Right atrium auricular region (tissue), 2 donors: ENCODE measurements at regions not wholly inside any gene's neighbourhood (a gene's known extent, or its start where the extent isn't known, plus 50 kb on each side); places are given as distances from the start of the nearest gene placed in this dataset.

ENCODE experiments used
- DNase-seq: peaks from one replicate; pipeline ENCODE4 v3.0.0-alpha.2; 2019; ENCODE audit warnings: low spot score
- H3K27ac ChIP-seq, 2 donors: fragments of 200-600 bp; sonication (generic); 1 replicate in 1 of 2; 2 replicates in 1 of 2; pipeline ENCODE4 v1.5.1; 2016 to 2019
- H3K27me3 ChIP-seq, 2 donors: fragments of 200-600 bp; sonication (generic); one replicate each; pipeline versions ENCODE4 v1.5.1 to v1.6.0; 2017 to 2019
- H3K36me3 ChIP-seq: fragments of 200-600 bp; sonication (generic); one replicate; pipeline ENCODE4 v1.5.1; 2016
- H3K4me1 ChIP-seq, 2 donors: fragments of 200-600 bp; sonication (generic); one replicate each; pipeline versions ENCODE4 v1.5.1 to v1.6.0; 2017 to 2019
- H3K4me3 ChIP-seq, 2 donors: fragments of 200-600 bp; sonication (generic); 1 replicate in 1 of 2; 2 replicates in 1 of 2; pipeline ENCODE4 v1.5.1; 2017 to 2019; ENCODE audit warnings: mild to moderate bottlenecking in 1 of 2, moderate library complexity in 1 of 2
- H3K9me3 ChIP-seq, 2 donors: fragments of 200-600 bp; sonication (generic); one replicate each; pipeline ENCODE4 v1.5.1; 2019
- TF ChIP-seq, protein P1 (sequence below), 2 donors: fragments of 200-600 bp; sonication (generic); IDR thresholded peaks; one replicate each; pipeline ENCODE4 v1.5.1; 2019; ENCODE audit warnings: antibody characterized with exemption in 2 of 2

DNA sequence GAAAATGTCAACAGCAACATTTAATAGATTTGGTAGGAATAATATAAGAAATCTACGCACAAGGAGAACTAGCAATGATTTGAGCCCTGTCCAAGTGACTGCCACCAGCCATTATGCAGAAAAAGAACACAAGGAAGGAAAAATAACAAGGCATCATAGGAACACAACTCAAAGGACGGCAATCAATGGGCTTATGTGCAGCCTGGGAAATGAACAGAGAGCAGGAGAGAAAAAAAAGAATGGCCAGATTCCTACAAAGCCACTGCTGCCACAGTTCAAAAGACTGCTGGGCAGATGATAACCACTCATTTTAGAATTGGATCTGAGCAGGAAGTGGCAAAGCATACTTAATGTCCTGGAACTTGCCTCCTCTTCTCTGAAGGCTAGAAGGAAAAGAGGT, 274.3 kb upstream of the CAMK1G start:
- DNase-seq: no peak
- Histone ChIP-seq H3K9me3 (no peaks in the 10 kb centered on the region), H3K27ac (no peak overlapping the region), H3K36me3 (no peaks in the 10 kb centered on the region), H3K27me3 (no peaks in the 10 kb centered on the region), H3K4me1 (no peaks in the 10 kb centered on the region), H3K4me3 (no peak overlapping the region)
- TF ChIP-seq, protein P1, sequence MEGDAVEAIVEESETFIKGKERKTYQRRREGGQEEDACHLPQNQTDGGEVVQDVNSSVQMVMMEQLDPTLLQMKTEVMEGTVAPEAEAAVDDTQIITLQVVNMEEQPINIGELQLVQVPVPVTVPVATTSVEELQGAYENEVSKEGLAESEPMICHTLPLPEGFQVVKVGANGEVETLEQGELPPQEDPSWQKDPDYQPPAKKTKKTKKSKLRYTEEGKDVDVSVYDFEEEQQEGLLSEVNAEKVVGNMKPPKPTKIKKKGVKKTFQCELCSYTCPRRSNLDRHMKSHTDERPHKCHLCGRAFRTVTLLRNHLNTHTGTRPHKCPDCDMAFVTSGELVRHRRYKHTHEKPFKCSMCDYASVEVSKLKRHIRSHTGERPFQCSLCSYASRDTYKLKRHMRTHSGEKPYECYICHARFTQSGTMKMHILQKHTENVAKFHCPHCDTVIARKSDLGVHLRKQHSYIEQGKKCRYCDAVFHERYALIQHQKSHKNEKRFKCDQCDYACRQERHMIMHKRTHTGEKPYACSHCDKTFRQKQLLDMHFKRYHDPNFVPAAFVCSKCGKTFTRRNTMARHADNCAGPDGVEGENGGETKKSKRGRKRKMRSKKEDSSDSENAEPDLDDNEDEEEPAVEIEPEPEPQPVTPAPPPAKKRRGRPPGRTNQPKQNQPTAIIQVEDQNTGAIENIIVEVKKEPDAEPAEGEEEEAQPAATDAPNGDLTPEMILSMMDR (IDR thresholded peaks at IDR 0.05): no peak

GRCh38 chr1:209311770-209312169, 271.7 kb upstream of the CAMK1G start:
- no peak overlapping the region for H3K4me3 ChIP-seq
- no peak overlapping the region for H3K27ac ChIP-seq
- H3K27me3 ChIP-seq: no peaks in the 10 kb centered on the region
- H3K9me3 ChIP-seq: no peaks in the 10 kb centered on the region
- DNase-seq: no peak
- no peaks in the 10 kb centered on the region for H3K4me1 ChIP-seq
- no peaks in the 10 kb centered on the region for H3K36me3 ChIP-seq
- TF ChIP-seq, protein P1 (IDR thresholded peaks at IDR 0.05): no peak

- Histone ChIP-seq H3K4me1 (no peaks in the 10 kb centered on the region), H3K4me3 (no peak overlapping the region), H3K9me3 (no peaks in the 10 kb centered on the region), H3K36me3 (no peaks in the 10 kb centered on the region), H3K27me3 (no peaks in the 10 kb centered on the region), H3K27ac (no peak overlapping the region)
- DNase-seq: no peak
- TF ChIP-seq, protein P1 (IDR thresholded peaks at IDR 0.05): no peak
These were observed 266.6 kb upstream of the CAMK1G start for GRCh38 chr1:209316929-209317328.

DNA sequence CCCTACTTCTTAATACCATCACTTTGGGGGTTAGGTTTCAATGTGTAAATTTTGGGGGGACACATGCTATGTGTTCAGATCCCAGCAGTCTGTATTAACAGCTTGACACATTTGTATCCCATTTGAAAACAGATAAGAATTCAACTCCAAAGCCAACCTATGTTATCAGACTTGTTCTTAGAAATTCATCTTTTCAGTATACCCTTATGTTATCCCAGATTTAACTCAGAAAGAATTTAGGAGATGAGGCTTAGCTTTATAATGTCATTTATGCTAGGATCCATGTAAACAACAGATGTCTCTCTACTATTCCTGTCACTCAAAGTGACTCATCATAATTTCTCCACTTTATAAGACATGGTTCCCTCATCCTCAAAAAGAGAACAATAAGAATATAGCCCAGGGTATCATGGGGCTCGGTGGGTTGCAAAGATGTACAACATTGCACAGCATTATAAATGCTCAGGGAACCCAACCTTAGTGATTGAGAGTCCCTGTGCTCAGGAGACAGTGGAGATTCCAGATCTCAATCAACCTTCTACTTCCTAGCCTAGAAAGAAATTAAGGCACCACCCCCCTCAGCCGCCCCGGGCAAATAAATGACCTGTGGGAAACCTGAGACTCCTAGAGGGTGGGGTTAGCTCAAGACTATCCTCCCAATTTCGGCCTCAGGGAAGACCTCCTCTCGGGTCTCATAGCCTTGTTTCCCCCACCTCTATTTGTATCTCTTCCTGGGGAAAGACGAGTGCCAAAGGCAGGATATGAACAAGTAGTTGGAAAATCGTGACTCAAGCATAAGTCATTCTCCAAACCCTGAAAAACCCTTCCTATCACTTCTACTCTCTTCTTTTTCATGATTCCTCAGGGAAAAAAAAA, 265.1 kb upstream of the CAMK1G start:
- TF ChIP-seq, protein P1 (IDR thresholded peaks at IDR 0.05): no peak
- Histone ChIP-seq H3K9me3 (no peaks in the 10 kb centered on the region), H3K4me3 (no peak overlapping the region), H3K4me1 (no peaks in the 10 kb centered on the region), H3K27me3 (no peaks in the 10 kb centered on the region), H3K36me3 (no peaks in the 10 kb centered on the region), H3K27ac (no peak overlapping the region)
- DNase-seq: no peak

- DNase-seq: no peak
- no peak overlapping the region for H3K4me3 ChIP-seq
- no peaks in the 10 kb centered on the region for H3K9me3 ChIP-seq
- H3K4me1 ChIP-seq: no peaks in the 10 kb centered on the region
- H3K27ac ChIP-seq: no peak overlapping the region
- H3K27me3 ChIP-seq: no peaks in the 10 kb centered on the region
- no peaks in the 10 kb centered on the region for H3K36me3 ChIP-seq
- TF ChIP-seq, protein P1 (IDR thresholded peaks at IDR 0.05): no peak
These were observed 264.5 kb upstream of the CAMK1G start for GRCh38 chr1:209319057-209319432.

DNA sequence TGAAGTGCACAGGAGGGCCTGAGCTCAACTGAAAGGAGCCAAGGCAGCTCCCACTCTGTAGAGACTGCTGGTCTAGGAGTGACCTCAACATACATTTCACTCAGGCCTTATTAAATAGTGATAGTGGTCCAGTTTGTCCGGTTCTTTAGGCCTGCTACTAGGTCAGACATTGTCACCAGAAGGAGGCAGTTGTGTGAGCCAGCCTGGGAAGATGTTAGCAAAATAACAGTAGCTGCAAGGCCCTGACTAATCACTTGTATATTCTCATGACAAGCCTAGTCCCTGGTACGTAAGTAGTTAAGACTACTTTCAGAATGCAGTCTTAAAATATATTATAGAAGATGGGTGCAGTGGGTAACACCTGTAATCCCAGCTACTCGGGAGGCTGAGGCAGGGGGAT, 264.0 kb upstream of the CAMK1G start:
- Histone ChIP-seq H3K27me3 (no peaks in the 10 kb centered on the region), H3K27ac (no peak overlapping the region), H3K4me1 (no peaks in the 10 kb centered on the region), H3K9me3 (no peaks in the 10 kb centered on the region), H3K36me3 (no peaks in the 10 kb centered on the region), H3K4me3 (no peak overlapping the region)
- TF ChIP-seq, protein P1 (IDR thresholded peaks at IDR 0.05): no peak
- no peak for DNase-seq
